Coronary artery (tissue), 2 donors: ENCODE measurements at regions not wholly inside any gene's neighbourhood (a gene's known extent, or its start where the extent isn't known, plus 50 kb on each side); places are given as distances from the start of the nearest gene placed in this dataset.

Source experiments
- DNase-seq: peaks from one replicate; pipeline ENCODE4 v3.0.0-alpha.2; 2017; ENCODE audit warnings: low spot score
- H3K27ac ChIP-seq, 2 donors: fragments of 200-600 bp; sonication (generic); one replicate each; pipeline ENCODE4 v1.5.1; 2016 to 2019
- H3K4me3 ChIP-seq: fragments of 200-600 bp; sonication (generic); 2 replicates; pipeline ENCODE4 v1.5.1; 2016; ENCODE audit warnings: mild to moderate bottlenecking, moderate library complexity
- CTCF ChIP-seq: fragments of 200-600 bp; sonication (generic); IDR thresholded peaks from one replicate; pipeline ENCODE4 v1.5.1; 2019; ENCODE audit warnings: antibody characterized with exemption

- Histone ChIP-seq H3K4me3 (peak overlapping the region; percentile 59), H3K27ac (peak overlapping the region in 1 of 2 donors; percentile 67)
- peak; percentile 80 for DNase-seq
- TF ChIP-seq CTCF: no peak
Observed at GRCh38 chr16:79437764-79438751, 162.5 kb downstream of the MAF start.

- Histone ChIP-seq H3K4me3 (no peak overlapping the region), H3K27ac (no peak overlapping the region)
- no peak for TF ChIP-seq CTCF
- no peak for DNase-seq
Observed at GRCh38 chr16:79436885-79437284, 163.7 kb downstream of the MAF start.

- no peak for TF ChIP-seq CTCF
- no peak for DNase-seq
- no peak overlapping the region for H3K27ac ChIP-seq
Observed at GRCh38 chr16:79434771-79435170, 165.8 kb downstream of the MAF start.

GRCh38 chr16:79434092-79434491 lies 166.4 kb downstream of the MAF start:
- DNase-seq: no peak
- no peak overlapping the region for H3K27ac ChIP-seq
- H3K4me3 ChIP-seq: no peak overlapping the region
- TF ChIP-seq CTCF: no peak

More at GRCh38 chr16:79434771-79435170, 165.8 kb downstream of the MAF start:
- H3K4me3 ChIP-seq: no peak overlapping the region

GRCh38 chr16:79431923-79432322 lies 168.6 kb downstream of the MAF start:
- no peak overlapping the region for H3K27ac ChIP-seq
- DNase-seq: no peak
- H3K4me3 ChIP-seq: no peak overlapping the region
- no peak for TF ChIP-seq CTCF

GRCh38 chr16:79430191-79430678 lies 170.3 kb downstream of the MAF start:
- Histone ChIP-seq H3K4me3 (no peak overlapping the region), H3K27ac (no peak overlapping the region)
- DNase-seq: no peak
- no peak for TF ChIP-seq CTCF
